WTC11 (cell line): ENCODE measurements at regions not wholly inside any gene's neighbourhood (a gene's known extent, or its start where the extent isn't known, plus 50 kb on each side); places are given as distances from the start of the nearest gene placed in this dataset.

Source experiments
- ATAC-seq: fragments of 200-7000 bp; cut with Tn5 transposase; 2 replicates; pipeline ENCODE4 v1.10.0; 2021; ENCODE audit warnings: mild to moderate bottlenecking, moderate library complexity
- CTCF ChIA-PET: fragments of 300-600 bp; sonication (Branson Sonifier 250); formaldehyde crosslinking; loops from one replicate; lab custom pipeline; 2021; ENCODE audit warnings: antibody characterized with exemption; lab: Charles Lee
- POLR2A ChIA-PET: fragments of 350-600 bp; sonication (Branson Sonifier 250); formaldehyde crosslinking; loops from one replicate; lab custom pipeline; 2021; ENCODE audit warnings: antibody characterized with exemption; lab: Charles Lee
- DNase-seq: peaks from one replicate; pipeline ENCODE4 v3.0.0; 2021; ENCODE audit warnings: low spot score
- H3K27ac Mint-ChIP-seq: 2 replicates; pipeline ENCODE4 v1.8.0; 2021; ENCODE audit warnings: mixed read lengths
- H3K27me3 Mint-ChIP-seq: 2 replicates; pipeline ENCODE4 v1.8.0; 2021; ENCODE audit warnings: low read depth, mild to moderate bottlenecking, moderate library complexity, mixed read lengths
- H3K36me3 Mint-ChIP-seq: 2 replicates; pipeline ENCODE4 v1.8.0; 2021; ENCODE audit warnings: mixed read lengths
- H3K4me1 Mint-ChIP-seq: 2 replicates; pipeline ENCODE4 v1.8.0; 2022; ENCODE audit warnings: mixed read lengths
- H3K4me3 Mint-ChIP-seq: 2 replicates; pipeline ENCODE4 v1.8.0; 2021; ENCODE audit warnings: mild to moderate bottlenecking, moderate library complexity, mixed read lengths
- H3K9me3 Mint-ChIP-seq: 2 replicates; pipeline ENCODE4 v1.8.0; 2021; ENCODE audit warnings: mixed read lengths
- AFF4 ChIP-seq: sonication (generic); formaldehyde crosslinking; IDR thresholded peaks from 2 replicates; pipeline ENCODE4 v1.8.1; 2023; ENCODE audit warnings: mild to moderate bottlenecking, missing genetic modification reagents, borderline replicate concordance
- ATF3 ChIP-seq: sonication (generic); formaldehyde crosslinking; conservative IDR thresholded peaks from 2 replicates; pipeline ENCODE4 v1.8.1; 2022; ENCODE audit warnings: mild to moderate bottlenecking, missing genetic modification reagents
- ATF6 ChIP-seq: sonication (generic); formaldehyde crosslinking; IDR thresholded peaks from 2 replicates; pipeline ENCODE4 v1.8.1; 2023; ENCODE audit warnings: mild to moderate bottlenecking, missing genetic modification reagents
- ETV6 ChIP-seq: sonication (generic); formaldehyde crosslinking; IDR thresholded peaks from 2 replicates; pipeline ENCODE4 v1.8.1; 2022; ENCODE audit warnings: mild to moderate bottlenecking, missing genetic modification reagents
- FOXJ3 ChIP-seq: sonication (generic); formaldehyde crosslinking; IDR thresholded peaks from 2 replicates; pipeline ENCODE4 v1.9.0; 2021; ENCODE audit warnings: missing genetic modification reagents, mild to moderate bottlenecking, borderline replicate concordance
- FOXK1 ChIP-seq: sonication (generic); formaldehyde crosslinking; IDR thresholded peaks from 2 replicates; pipeline ENCODE4 v1.8.0; 2022; ENCODE audit warnings: mild to moderate bottlenecking, moderate library complexity, missing genetic modification reagents
- FOXP1 ChIP-seq: sonication (generic); formaldehyde crosslinking; IDR thresholded peaks from 2 replicates; pipeline ENCODE4 v1.8.0; 2022; ENCODE audit warnings: missing genetic modification reagents, mild to moderate bottlenecking, moderate library complexity, borderline replicate concordance
- GTF2I ChIP-seq: fragments of 250-450 bp; sonication (Bioruptor Pico); conservative IDR thresholded peaks from 2 replicates; pipeline ENCODE4 v1.4.0; 2021; ENCODE audit warnings: mild to moderate bottlenecking
- KAT7 ChIP-seq: sonication (generic); formaldehyde crosslinking; IDR thresholded peaks from 2 replicates; pipeline ENCODE4 v1.8.1; 2023; ENCODE audit warnings: missing genetic modification reagents, mild to moderate bottlenecking, borderline replicate concordance
- MYBL2 ChIP-seq: sonication (generic); formaldehyde crosslinking; IDR thresholded peaks from 2 replicates; pipeline ENCODE4 v1.8.1; 2023; ENCODE audit warnings: mild to moderate bottlenecking, moderate library complexity, missing genetic modification reagents
- NR3C1 ChIP-seq: sonication (generic); formaldehyde crosslinking; conservative IDR thresholded peaks from 2 replicates; pipeline ENCODE4 v1.8.1; 2023; ENCODE audit warnings: low read depth, mild to moderate bottlenecking, missing genetic modification reagents
- PRDM15 ChIP-seq: sonication (generic); formaldehyde crosslinking; IDR thresholded peaks from 2 replicates; pipeline ENCODE4 v1.8.0; 2022; ENCODE audit warnings: missing genetic modification reagents
- PRRX2 ChIP-seq: fragments of 250-450 bp; sonication (Bioruptor Pico); IDR thresholded peaks from 2 replicates; pipeline ENCODE4 v1.8.0; 2021; ENCODE audit warnings: mild to moderate bottlenecking
- RELA ChIP-seq: sonication (generic); formaldehyde crosslinking; IDR thresholded peaks from 2 replicates; pipeline ENCODE4 v1.8.1; 2022; ENCODE audit warnings: missing genetic modification reagents, mild to moderate bottlenecking, borderline replicate concordance
- SOX15 ChIP-seq: fragments of 250-450 bp; sonication (Bioruptor Pico); IDR thresholded peaks from 2 replicates; pipeline ENCODE4 v1.9.0; 2021; ENCODE audit warnings: mild to moderate bottlenecking
- TEAD1 ChIP-seq: sonication (generic); formaldehyde crosslinking; IDR thresholded peaks from 2 replicates; pipeline ENCODE4 v1.8.0; 2022; ENCODE audit warnings: mild to moderate bottlenecking, missing genetic modification reagents
- USF2 ChIP-seq: sonication (generic); formaldehyde crosslinking; IDR thresholded peaks from 2 replicates; pipeline ENCODE4 v1.8.1; 2023; ENCODE audit warnings: mild to moderate bottlenecking, missing genetic modification reagents, moderate library complexity
- ZBTB21 ChIP-seq: sonication (generic); formaldehyde crosslinking; IDR thresholded peaks from 2 replicates; pipeline ENCODE4 v1.8.1; 2023; ENCODE audit warnings: mild to moderate bottlenecking, missing genetic modification reagents, borderline replicate concordance
- ZBTB43 ChIP-seq: sonication (generic); formaldehyde crosslinking; IDR thresholded peaks from 2 replicates; pipeline ENCODE4 v1.8.1; 2023; ENCODE audit warnings: mild to moderate bottlenecking, missing genetic modification reagents
- ZNF138 ChIP-seq: sonication (generic); formaldehyde crosslinking; conservative IDR thresholded peaks from 2 replicates; pipeline ENCODE4 v1.8.1; 2022; ENCODE audit warnings: mild to moderate bottlenecking, moderate library complexity, missing genetic modification reagents
- ZNF219 ChIP-seq: sonication (generic); formaldehyde crosslinking; IDR thresholded peaks from 2 replicates; pipeline ENCODE4 v1.8.0; 2023; ENCODE audit warnings: missing genetic modification reagents, mild to moderate bottlenecking, borderline replicate concordance
- ZSCAN18 ChIP-seq: fragments of 250-450 bp; sonication (Bioruptor Pico); IDR thresholded peaks from 2 replicates; pipeline ENCODE4 v2.1.2; 2022; ENCODE audit warnings: mild to moderate bottlenecking, moderate library complexity

GRCh38 chrX:95325185-95325584 lies 1359.5 kb upstream of the DIAPH2 start (continued):
- no peak for TF ChIP-seq USF2
- TF ChIP-seq TEAD1 (CRISPR knock-in tag) = no peak
- TF ChIP-seq AFF4 = no peak
- TF ChIP-seq PRDM15 = no peak
- TF ChIP-seq ZBTB21 (CRISPR knock-in tag) = no peak
- no peak for TF ChIP-seq ZBTB43 (CRISPR knock-in tag)
- TF ChIP-seq FOXP1 (CRISPR knock-in tag) = no peak
- TF ChIP-seq RELA (CRISPR knock-in tag) = no peak
- TF ChIP-seq KAT7 (CRISPR knock-in tag) = no peak

- H3K27ac Mint-ChIP-seq = no peak overlapping the region
- CTCF ChIA-PET = no interaction called here
- no peak for ATAC-seq
- peaks cover 7% of the 10 kb centered on the region; the same call in 1 of the 2 replicates for H3K9me3 Mint-ChIP-seq
- no peaks in the 10 kb centered on the region for H3K27me3 Mint-ChIP-seq
- no peaks in the 10 kb centered on the region for H3K36me3 Mint-ChIP-seq
- no peak for DNase-seq
- peaks cover 22% of the 10 kb centered on the region for H3K4me1 Mint-ChIP-seq
- POLR2A ChIA-PET = no interaction called here
- H3K4me3 Mint-ChIP-seq = no peak overlapping the region
- TF ChIP-seq ATF6 (CRISPR knock-in tag) (no peak), ZSCAN18 (no peak), GTF2I (CRISPR knock-in tag) (no peak), ETV6 (CRISPR knock-in tag) (no peak), FOXP1 (CRISPR knock-in tag) (no peak), FOXK1 (CRISPR knock-in tag) (no peak), ZNF138 (no peak), ATF3 (CRISPR knock-in tag) (no peak), MYBL2 (CRISPR knock-in tag) (no peak), SOX15 (CRISPR knock-in tag) (no peak), ZNF219 (CRISPR knock-in tag) (no peak), NR3C1 (CRISPR knock-in tag) (no peak), FOXJ3 (no peak), PRRX2 (CRISPR knock-in tag) (no peak)
Observed at GRCh38 chrX:95330292-95330691, 1354.3 kb upstream of the DIAPH2 start.
